A673 (cell line): ENCODE measurements at regions not wholly inside any gene's neighbourhood (a gene's known extent, or its start where the extent isn't known, plus 50 kb on each side); places are given as distances from the start of the nearest gene placed in this dataset.
"Not testable (repeated sequence)": the region's sequence is repeated elsewhere in the genome, so short reads cannot be mapped to it uniquely, and the experiment has no call there.

Experiments
- BruUV-seq: library from RNA; stranded (reverse); fragments of 400-500 nt; replicated peaks from 2 replicates; lab custom pipeline; 2021; lab: Mats Ljungman, UMichigan
- CTCF ChIA-PET: fragments of 300-600 bp; sonication (Branson Sonifier 250); formaldehyde crosslinking; loops from one replicate; lab custom pipeline; 2022; ENCODE audit warnings: antibody characterized with exemption; lab: Charles Lee
- POLR2A ChIA-PET: fragments of 300-600 bp; sonication (Branson Sonifier 250); formaldehyde crosslinking; loops from one replicate; lab custom pipeline; 2022; ENCODE audit warnings: antibody characterized with exemption; ENCODE audit not compliant: low non-redundant PET; lab: Charles Lee
- DNase-seq: peaks from one replicate; pipeline ENCODE4 v3.0.0-alpha.2; 2015; ENCODE audit warnings: low spot score
- H3K27ac ChIP-seq: fragments of 200-600 bp; sonication (generic); 2 replicates; pipeline ENCODE4 v1.5.1; 2016; ENCODE audit warnings: mixed run types, low read depth, mild to moderate bottlenecking, mixed read lengths, antibody characterized with exemption, low read length; ENCODE audit not compliant: poor library complexity, severe bottlenecking
- H3K27me3 ChIP-seq: fragments of 200-600 bp; sonication (generic); replicated peaks from 2 replicates; pipeline ENCODE4 v1.6.1; 2017; ENCODE audit warnings: mixed run types, low read depth, mild to moderate bottlenecking, mixed read lengths, antibody characterized with exemption, low read length; ENCODE audit not compliant: insufficient read depth, poor library complexity
- H3K36me3 ChIP-seq: fragments of 200-600 bp; sonication (generic); 2 replicates; pipeline ENCODE4 v1.6.1; 2016; ENCODE audit warnings: mixed run types, mild to moderate bottlenecking, mixed read lengths, antibody characterized with exemption, low read length; ENCODE audit not compliant: insufficient read depth, poor library complexity, severe bottlenecking
- H3K4me1 ChIP-seq: fragments of 200-600 bp; sonication (generic); 2 replicates; pipeline ENCODE4 v1.6.1; 2017; ENCODE audit warnings: mixed run types, mild to moderate bottlenecking, mixed read lengths, antibody characterized with exemption, low read length; ENCODE audit not compliant: insufficient read depth, poor library complexity, severe bottlenecking
- H3K4me3 ChIP-seq: fragments of 200-600 bp; sonication (generic); 2 replicates; pipeline ENCODE4 v1.5.1; 2016; ENCODE audit warnings: low read depth, mixed run types, mild to moderate bottlenecking, mixed read lengths, low read length; ENCODE audit not compliant: poor library complexity, severe bottlenecking
- H3K9me3 ChIP-seq: fragments of 200-600 bp; sonication (generic); 2 replicates; pipeline ENCODE4 v1.6.1; 2016; ENCODE audit warnings: mixed run types, low read depth, mild to moderate bottlenecking, mixed read lengths, antibody characterized with exemption, low read length; ENCODE audit not compliant: poor library complexity, severe bottlenecking
- intact Hi-C: fragments of 100-400 bp; cut with micrococcal nuclease; formaldehyde crosslinking; loops from one replicate; pipeline ENCODE4 v1.10.0; 2022; ENCODE audit not compliant: unreplicated experiment

- intact Hi-C loops, H3K4me1 ChIP-seq, BruUV-seq, H3K27me3 ChIP-seq, H3K27ac ChIP-seq, DNase-seq, CTCF ChIA-PET, H3K36me3 ChIP-seq, POLR2A ChIA-PET, H3K4me3 ChIP-seq, H3K9me3 ChIP-seq: not testable (repeated sequence)
Observed at GRCh38 chr16:18148132-18148531, 188.4 kb downstream of the NPIPA8 start.

DNA sequence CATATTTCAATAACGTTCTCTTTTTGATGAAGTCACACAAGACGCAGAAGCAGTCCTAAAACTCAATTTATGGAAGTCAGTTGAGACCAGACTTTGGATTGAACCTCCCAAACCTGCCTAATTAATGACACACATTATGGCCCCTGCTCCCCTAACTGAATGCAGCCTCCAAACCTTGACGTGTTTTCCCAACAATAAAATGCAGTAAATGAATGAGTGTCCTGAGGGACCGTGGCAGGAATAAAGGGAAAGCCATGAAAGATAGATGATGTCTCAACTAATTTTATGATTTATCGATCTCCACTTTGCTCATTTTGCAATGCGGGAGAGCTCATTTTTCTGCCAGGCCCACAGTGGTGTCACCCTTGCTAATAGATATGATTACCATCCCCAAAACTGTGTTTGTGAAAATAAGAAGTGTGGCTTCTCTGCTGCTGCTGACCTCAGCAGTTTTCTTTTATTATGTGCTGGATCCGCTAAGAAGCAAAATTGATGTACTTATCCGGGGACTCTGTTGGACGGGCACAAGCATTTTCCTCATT, 189.9 kb downstream of the NPIPA8 start:
- H3K36me3 ChIP-seq, H3K27me3 ChIP-seq, H3K9me3 ChIP-seq, H3K4me3 ChIP-seq, H3K27ac ChIP-seq, BruUV-seq, DNase-seq, intact Hi-C loops, CTCF ChIA-PET, POLR2A ChIA-PET, H3K4me1 ChIP-seq: not testable (repeated sequence)

GRCh38 chr16:18142066-18142465, 194.5 kb downstream of the NPIPA8 start:
- H3K27ac ChIP-seq, BruUV-seq, H3K36me3 ChIP-seq, H3K4me3 ChIP-seq, DNase-seq, H3K9me3 ChIP-seq, CTCF ChIA-PET, H3K4me1 ChIP-seq, H3K27me3 ChIP-seq, intact Hi-C loops, POLR2A ChIA-PET: not testable (repeated sequence)

- BruUV-seq, H3K4me3 ChIP-seq, H3K9me3 ChIP-seq, H3K27me3 ChIP-seq, H3K27ac ChIP-seq, POLR2A ChIA-PET, H3K36me3 ChIP-seq, intact Hi-C loops, CTCF ChIA-PET, H3K4me1 ChIP-seq, DNase-seq: not testable (repeated sequence)
Observed at GRCh38 chr16:18136288-18136687, 200.2 kb downstream of the NPIPA8 start.

GRCh38 chr16:18135024-18135423, 201.5 kb downstream of the NPIPA8 start:
- H3K36me3 ChIP-seq, intact Hi-C loops, DNase-seq, POLR2A ChIA-PET, H3K27me3 ChIP-seq, H3K4me1 ChIP-seq, CTCF ChIA-PET, H3K9me3 ChIP-seq, BruUV-seq, H3K4me3 ChIP-seq, H3K27ac ChIP-seq: not testable (repeated sequence)

DNA sequence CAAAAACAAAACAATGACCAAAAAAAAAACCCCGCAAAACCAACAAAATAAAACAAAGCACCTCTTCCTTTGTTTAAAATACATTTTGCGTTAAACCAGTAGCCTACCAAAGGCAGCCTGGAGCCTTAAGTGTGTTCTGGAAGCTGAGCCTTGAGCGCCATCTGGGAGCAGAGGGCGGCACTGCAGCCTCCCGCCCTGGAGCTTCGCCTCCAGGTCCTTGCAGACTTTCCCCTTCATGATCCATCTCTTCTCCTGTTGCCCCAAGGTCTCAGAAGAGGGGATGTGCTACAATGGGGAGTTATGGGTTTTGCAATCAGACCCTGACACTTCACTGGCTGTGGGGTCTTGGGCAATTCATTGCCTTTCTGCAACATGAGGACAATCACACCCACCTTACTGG, 204.9 kb downstream of the NPIPA8 start:
- POLR2A ChIA-PET, result not testable (repeated sequence)

GRCh38 chr16:18130478-18131120, 205.9 kb downstream of the NPIPA8 start:
- POLR2A ChIA-PET, CTCF ChIA-PET, H3K27me3 ChIP-seq, H3K4me1 ChIP-seq, H3K4me3 ChIP-seq, BruUV-seq, H3K36me3 ChIP-seq, H3K9me3 ChIP-seq, intact Hi-C loops, H3K27ac ChIP-seq, DNase-seq: not testable (repeated sequence)

More for the DNA sequence above, 204.9 kb downstream of the NPIPA8 start:
- intact Hi-C loops, H3K9me3 ChIP-seq, H3K36me3 ChIP-seq, CTCF ChIA-PET, H3K27me3 ChIP-seq, BruUV-seq, H3K4me3 ChIP-seq, DNase-seq, H3K27ac ChIP-seq, H3K4me1 ChIP-seq: not testable (repeated sequence)

DNA sequence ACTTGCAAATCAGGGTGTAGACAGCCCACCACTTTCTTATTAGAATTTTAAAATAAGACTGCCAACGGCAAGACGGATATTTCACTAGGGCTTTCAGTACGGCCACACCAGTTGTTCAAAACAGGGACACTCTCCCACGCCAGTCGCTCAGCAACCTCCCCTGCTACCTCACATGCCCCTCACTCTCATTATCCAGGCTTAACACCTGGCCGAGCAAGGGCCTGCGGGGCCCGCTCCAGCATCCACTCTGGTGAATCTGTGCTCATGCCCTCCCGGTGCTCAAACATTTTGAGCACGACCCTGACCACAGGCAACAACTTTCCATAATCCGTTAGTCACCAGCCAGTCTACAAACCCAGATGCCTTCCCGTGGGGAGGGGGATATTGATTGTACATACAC, 209.5 kb downstream of the NPIPA8 start:
- intact Hi-C loops, DNase-seq, POLR2A ChIA-PET: not testable (repeated sequence)

More for the DNA sequence above, 209.5 kb downstream of the NPIPA8 start:
- H3K36me3 ChIP-seq, H3K27ac ChIP-seq, H3K27me3 ChIP-seq, H3K4me3 ChIP-seq, BruUV-seq, H3K9me3 ChIP-seq, H3K4me1 ChIP-seq, CTCF ChIA-PET: not testable (repeated sequence)
